GM18861 (cell line): ENCODE measurements at regions not wholly inside any gene's neighbourhood (a gene's known extent, or its start where the extent isn't known, plus 50 kb on each side); places are given as distances from the start of the nearest gene placed in this dataset.
"Not testable (repeated sequence)": the region's sequence is repeated elsewhere in the genome, so short reads cannot be mapped to it uniquely, and the experiment has no call there.

Experiments used
- ATAC-seq: cut with Tn5 transposase; IDR thresholded peaks from one replicate; pipeline ENCODE4 v1.9.1; 2021; ENCODE audit not compliant: unreplicated experiment

DNA sequence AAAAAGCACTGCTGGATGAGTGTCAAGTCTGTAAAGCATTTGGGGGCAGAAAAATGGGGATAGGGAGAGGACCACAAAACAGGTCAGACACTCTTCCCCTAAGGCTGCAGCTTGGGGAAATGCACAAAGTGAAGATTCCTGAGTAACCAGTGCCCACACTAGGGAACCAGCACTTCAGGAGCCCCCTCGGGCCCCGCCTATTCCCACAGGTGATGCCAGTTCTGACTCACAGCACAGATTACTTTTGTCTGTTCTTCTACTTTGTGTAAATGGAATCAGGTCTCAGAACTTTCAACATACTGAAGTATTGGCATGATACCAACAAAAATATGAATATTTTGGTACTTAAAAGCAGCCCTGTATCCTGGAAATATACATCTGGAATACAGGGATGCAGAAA, 112.5 kb downstream of the ADRA2C start:
- ATAC-seq: no peak

DNA sequence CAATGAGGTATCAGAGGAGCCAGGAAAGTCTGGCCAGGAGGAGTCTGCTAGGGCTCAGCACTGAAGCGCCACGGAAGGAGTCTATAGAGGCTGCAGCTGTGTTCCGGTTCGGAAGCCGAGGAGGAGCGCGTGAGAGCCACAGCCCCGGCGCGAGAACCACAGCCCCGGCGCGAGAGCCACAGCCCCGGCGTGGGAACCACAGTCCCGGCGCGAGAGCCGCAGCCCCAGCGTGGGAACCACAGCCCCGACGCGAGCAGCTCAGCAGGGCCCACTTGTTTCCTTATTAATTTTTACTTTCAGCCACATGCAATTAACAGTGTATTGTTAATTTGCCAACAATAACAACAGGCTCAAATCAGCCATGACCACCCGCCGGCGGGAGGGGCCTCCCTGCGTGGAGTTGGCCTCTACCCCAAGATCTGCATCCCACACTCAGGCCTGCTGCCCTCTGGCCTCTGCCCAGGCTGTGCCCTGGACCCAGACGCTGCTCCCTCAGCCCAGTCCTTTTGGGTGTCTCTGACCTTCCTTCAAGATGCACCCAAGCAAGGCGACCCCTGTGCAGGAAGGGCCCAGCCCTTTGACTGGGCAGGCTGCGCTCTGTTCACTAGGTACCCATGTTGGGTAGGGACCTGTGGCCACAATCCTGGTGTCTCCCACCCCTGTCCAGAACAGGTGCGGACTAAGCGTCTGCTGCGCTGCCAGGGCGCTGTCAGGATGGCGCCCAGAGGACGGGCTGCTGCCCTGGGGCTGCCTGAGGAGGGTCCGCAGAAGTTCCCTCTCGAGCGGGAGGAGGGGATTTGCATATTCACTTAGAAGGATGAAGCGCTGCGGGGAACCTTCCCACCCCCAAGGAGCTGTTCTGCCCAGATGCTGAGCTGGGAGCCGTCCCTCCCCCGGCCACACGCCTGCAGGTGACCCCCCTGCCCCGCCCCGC, 113.8 kb downstream of the ADRA2C start:
- ATAC-seq: no peak

DNA sequence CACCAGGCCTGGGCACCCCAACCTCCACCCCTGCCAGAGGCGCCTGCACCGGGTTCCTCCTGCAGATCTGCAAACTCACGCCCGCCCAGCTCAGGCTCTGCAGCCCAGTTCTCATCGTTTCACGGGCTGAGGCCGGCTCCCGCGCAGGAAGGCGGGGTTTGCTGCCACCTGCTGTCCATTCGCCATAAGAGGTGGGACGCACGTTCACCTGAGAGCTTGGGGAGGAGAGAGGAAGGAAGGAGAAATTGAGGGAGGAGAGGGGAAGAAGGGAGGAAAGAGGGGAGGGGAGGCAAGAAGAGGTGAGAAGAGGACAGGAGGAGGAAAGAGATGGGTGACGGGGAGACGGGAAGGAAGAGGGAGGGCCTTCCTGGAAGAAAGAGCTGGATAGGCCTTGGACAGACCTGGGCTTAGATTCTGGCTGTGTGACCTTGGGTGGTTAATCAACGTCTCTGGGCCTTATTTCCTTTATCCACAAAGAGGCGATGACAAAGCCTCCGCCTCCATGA, 114.5 kb downstream of the ADRA2C start:
- ATAC-seq: no peak

- not testable (repeated sequence) for ATAC-seq
Measured at GRCh38 chr4:3882316-3882885, 116.2 kb downstream of the ADRA2C start.

DNA sequence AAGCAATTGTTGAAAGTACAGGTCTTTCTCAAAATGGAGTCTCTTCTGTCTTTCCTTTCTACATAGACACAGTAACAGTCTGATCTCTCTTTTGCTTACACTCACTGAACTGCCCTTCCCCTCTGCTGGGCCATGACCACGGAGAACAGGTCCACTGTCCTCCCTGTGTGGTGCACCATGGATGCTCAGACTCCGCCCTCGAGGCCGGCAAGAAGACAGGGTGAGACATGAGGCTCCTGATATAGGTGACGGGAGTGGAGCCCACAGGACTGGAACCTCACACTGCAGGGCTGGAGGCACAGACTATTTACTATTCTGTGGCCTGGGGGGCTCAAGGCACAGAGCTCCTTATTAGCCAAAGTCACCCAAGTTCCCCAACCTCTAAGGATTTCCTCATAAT, 118.1 kb downstream of the ADRA2C start:
- ATAC-seq: not testable (repeated sequence)

- not testable (repeated sequence) for ATAC-seq
Measured at GRCh38 chr4:3893590-3893989, 127.4 kb downstream of the ADRA2C start.

DNA sequence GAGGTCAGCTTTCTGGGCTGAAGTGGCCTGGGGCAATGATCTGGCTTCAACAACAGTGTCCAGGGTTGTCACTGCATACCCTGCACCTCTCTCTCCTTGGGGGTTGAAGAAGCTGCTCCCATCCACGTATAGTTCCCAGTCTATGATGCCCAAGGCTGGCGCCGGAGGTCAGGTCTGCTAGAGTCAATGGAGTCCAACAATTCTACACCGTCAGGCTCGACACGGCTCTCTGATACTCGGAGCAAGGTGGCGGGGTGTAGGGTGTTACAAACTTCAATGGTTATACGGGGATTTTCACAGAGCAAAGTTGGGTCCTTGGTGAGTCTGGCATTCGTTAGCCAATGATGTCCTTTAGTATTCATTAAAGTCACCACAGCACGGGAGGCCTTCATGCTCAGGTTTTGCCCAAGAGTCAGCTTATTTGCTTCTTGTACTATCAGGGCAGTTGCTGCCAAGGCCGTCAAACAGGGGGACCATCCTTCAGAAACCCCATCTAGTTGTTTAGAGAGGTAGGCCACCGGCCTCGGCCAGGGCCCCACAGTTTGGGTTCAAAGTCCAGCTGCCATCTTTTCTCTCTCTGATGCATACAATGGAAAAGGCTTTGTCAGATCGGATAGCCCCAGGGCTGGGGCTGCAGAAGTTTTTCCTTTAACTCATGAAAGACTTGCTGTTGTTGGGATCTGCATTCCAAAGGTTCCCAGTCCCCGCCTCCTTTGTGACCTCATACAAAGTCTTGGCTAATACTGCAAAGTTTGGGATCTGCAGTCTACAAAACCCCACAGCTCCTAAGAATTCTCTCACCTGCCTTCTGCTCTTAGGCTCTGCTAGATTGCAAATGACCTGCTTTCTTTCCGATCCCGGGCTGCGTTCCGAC, 128.1 kb downstream of the ADRA2C start:
- ATAC-seq: not testable (repeated sequence)

DNA sequence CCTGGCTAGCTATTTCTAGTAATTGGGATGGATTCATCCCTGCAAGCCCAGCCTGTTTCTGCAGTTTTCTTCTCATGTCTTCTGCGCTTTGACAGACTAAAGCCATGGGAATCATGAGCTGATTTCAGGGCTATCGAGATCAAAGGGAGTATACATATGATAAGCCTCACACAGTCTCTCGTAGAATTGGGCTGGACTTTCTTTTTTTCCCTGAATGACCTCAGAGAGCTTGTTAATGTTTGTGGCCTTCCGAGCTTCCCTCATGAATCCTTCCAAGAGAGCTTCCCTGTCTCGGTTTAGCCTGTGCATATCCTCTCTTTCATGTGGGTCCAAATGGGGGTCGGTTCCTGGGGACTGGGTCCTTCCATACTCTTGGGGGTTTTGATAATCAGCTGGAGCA, 130.3 kb downstream of the ADRA2C start:
- no peak for ATAC-seq

GRCh38 chr4:3896871-3897578, 130.8 kb downstream of the ADRA2C start:
- ATAC-seq: not testable (repeated sequence)

DNA sequence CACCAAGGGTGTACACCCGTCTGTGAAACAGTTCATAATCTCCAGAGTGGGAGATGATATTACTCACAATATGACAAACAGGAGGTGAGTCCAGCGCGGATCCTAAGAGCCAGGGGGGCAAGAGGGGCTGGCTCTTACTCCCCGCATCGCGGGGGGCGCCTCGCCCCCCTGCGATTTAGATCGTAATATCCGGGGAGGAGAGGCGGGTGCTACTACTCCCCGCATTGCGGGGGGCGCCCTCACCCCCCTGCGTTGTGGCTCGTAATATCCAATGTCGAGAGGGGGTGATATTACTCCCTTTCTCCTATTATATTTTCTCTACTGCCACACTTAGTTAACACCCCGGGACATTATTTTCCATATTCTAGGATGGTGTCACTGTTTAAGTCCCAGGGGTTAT, 131.9 kb downstream of the ADRA2C start:
- no peak for ATAC-seq

DNA sequence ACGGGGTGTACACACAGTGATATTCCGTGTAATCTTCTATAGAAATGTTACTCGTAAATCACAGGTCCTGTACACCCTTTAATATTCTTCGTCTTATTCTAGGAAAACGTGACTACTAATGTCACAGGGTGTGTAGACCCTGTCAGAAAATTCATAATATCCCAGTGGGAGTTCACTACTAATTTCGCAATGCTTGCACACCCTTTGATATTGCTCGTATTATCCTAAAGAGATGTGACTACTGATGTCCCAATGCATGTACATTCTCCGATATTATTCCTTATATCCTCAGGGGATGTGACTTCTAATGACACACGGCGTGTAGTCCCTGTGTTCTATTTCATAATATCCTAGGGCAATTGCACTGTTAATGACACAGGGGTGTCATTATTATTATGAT, 132.7 kb downstream of the ADRA2C start:
- ATAC-seq: not testable (repeated sequence)

DNA sequence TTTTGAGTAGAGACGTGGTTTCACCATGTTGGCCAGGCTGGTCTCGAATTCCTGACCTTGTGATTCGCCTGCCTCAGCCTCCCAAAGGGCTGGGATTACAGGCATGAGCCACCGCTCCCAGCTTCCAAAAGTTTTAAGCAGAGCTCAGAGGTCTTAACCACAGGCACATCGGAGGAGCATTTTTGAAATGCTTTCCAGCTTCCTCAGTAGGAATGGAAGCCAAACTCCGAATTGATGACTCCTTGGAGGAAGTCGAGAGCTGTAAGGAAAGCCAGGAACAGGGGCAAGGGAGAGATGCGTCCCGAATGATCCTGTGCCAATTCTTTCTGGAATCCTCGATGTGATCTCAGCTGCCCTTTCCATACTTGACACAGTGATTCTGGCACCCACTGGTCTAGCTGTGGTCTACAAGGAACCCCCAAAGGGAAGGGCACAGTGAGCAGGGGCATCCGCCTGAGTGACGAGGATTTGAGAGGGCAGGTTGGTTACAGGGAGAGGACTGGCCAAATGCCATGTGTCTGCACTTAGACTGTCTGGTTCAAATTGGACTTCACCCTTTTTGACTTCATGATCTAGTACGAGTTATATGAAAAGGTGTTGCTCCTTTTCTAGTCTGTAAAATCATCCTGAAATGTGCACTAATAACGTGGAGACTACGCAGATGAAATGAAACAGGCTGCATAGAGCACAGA, 138.2 kb downstream of the ADRA2C start:
- not testable (repeated sequence) for ATAC-seq

DNA sequence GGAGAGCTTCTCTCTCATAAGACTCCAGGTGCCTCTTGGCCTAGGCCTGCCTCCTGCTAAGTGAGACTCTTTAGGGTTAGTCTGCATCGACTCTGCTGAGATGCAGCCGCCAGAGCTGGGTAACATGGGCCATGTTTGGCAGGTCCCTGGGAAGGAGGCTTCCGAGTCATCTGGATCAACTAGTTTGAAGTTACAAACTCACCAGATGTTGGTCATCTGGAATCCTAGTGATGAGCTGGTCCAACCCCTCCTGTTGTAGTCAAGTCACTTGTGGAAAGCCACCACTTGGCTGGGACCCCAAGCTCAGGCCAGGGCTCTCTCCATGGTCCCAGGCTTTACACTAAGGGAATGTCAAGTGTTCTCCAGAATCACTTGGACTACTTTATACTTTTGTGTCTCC, 143.4 kb downstream of the ADRA2C start:
- not testable (repeated sequence) for ATAC-seq

- not testable (repeated sequence) for ATAC-seq
Measured at GRCh38 chr4:3910161-3910950, 144.2 kb downstream of the ADRA2C start.

DNA sequence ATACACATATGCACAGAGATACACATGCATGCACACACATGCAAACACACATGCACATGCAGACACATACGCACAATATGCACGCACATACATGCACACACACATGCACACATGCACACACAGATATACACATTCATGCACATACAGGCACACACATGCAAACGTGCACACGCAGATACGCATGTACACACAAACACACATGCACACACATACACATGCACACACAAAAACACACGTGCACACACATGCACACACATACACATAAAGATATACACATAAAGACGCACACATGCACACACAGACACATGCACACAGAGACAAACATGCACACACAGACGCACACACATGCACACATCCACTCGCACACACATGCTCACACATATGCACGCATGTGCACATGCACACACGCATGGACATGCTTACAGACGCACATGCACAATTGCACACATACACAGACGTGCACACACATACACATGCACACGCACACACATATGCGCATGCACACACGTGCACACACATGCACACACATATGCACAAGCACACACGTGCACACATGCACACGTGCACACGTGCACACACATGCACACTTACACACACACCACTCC, 145.2 kb downstream of the ADRA2C start:
- ATAC-seq: no peak

- not testable (repeated sequence) for ATAC-seq
Measured at GRCh38 chr4:3914511-3914910, 148.3 kb downstream of the ADRA2C start.

GRCh38 chr4:3919509-3919908, 153.3 kb downstream of the ADRA2C start:
- ATAC-seq: not testable (repeated sequence)

DNA sequence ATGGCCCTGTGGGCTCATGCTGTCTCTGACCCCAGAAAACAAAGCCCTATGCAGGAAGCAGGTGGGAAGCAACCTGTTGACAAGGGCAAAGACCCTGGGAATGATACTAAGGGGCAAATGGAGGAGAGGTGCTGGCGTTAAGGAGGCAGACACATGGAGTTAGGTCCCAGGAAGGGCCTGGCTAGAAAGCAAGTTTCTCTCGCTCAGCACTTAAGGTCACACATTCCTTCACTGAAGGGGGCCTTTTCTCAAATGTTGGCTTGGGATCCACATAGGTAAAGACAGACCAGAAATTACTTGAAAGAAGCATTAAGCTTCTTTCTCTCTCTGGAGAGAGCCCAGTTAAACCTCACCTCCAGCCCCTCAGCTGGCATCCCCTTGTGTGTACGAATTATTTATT, 155.7 kb downstream of the ADRA2C start:
- not testable (repeated sequence) for ATAC-seq

DNA sequence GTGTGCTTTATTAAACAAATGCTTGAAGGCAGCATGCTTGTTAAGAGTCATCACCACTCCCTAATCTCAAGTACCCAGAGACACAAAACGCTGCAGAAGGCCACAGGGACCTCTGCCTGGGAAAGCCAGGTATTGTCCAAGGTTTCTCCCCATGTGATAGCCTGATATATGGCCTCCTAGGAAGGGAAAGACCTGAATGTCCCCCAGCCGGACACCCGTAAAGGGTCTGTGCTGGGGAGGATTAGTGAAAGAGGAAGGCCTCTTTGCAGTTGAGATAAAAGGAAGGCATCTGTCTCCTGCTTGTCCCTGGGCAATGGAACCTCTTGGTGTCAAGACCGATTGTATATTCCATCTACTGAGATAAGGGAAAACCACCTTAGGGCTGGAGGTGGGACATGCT, 159.7 kb downstream of the ADRA2C start:
- ATAC-seq: not testable (repeated sequence)
